ENCODE measurements at regions not wholly inside any gene's neighbourhood (a gene's known extent, or its start where the extent isn't known, plus 50 kb on each side); places are given as distances from the start of the nearest gene placed in this dataset.

DNA sequence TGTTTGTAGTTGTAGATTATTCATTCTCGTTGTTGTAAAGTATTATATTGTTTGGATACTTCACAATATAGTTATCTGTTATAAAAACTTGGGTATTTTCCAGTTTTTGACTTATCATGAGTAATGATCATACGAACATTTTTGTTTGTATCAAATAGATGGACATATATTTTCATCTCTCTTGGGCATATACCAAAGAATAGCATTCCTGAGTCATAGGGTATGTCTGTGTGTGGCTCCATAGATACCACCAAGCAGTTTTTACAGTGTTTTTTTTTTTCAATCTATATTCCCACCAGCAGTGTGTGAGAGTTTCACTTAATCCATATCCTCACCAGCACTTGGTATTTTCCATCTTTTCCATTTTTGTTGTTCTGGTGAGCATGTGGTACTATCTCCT is 89.7 kb upstream of the RAB40AL start:
- no CpG with 5 or more reads among the region's 2 CpGs for WGBS (ENCODE audit: extremely low coverage, insufficient read length, low lambda C conversion rate)
- no peak overlapping the region for H3K4me3 Mint-ChIP-seq
- H3K4me1 ChIP-seq (ENCODE audit: insufficient read depth, low read length), result no peaks in the 10 kb centered on the region
- H2AK5ac ChIP-seq (ENCODE audit: insufficient read length, low read length), result no peak overlapping the region
- H3K9ac ChIP-seq (ENCODE audit: extremely low read depth, insufficient read length, low read length), result no peak overlapping the region
- H3K14ac ChIP-seq (ENCODE audit: insufficient read depth, low read length), result no peak overlapping the region
- H3K27ac ChIP-seq (ENCODE audit: insufficient read length, low read depth, low read length), result no peak overlapping the region
- H2BK120ac ChIP-seq (ENCODE audit: low read depth, low read length, poor library complexity, severe bottlenecking), result no peak overlapping the region
- no peak overlapping the region for H2BK20ac ChIP-seq (ENCODE audit: low read depth, low read length, poor library complexity, severe bottlenecking)
- TF ChIP-seq, protein P1, sequence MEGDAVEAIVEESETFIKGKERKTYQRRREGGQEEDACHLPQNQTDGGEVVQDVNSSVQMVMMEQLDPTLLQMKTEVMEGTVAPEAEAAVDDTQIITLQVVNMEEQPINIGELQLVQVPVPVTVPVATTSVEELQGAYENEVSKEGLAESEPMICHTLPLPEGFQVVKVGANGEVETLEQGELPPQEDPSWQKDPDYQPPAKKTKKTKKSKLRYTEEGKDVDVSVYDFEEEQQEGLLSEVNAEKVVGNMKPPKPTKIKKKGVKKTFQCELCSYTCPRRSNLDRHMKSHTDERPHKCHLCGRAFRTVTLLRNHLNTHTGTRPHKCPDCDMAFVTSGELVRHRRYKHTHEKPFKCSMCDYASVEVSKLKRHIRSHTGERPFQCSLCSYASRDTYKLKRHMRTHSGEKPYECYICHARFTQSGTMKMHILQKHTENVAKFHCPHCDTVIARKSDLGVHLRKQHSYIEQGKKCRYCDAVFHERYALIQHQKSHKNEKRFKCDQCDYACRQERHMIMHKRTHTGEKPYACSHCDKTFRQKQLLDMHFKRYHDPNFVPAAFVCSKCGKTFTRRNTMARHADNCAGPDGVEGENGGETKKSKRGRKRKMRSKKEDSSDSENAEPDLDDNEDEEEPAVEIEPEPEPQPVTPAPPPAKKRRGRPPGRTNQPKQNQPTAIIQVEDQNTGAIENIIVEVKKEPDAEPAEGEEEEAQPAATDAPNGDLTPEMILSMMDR (conservative IDR thresholded peaks at IDR 0.05), result no peak
- no peak overlapping the region for H4K91ac ChIP-seq (ENCODE audit: insufficient read length, low read depth, low read length)
- H3K56ac ChIP-seq (ENCODE audit: insufficient read length, low read depth, low read length), result no peak overlapping the region
- H3K9me3 ChIP-seq (ENCODE audit: control insufficient read depth, low read depth, low read length), result peaks cover 27% of the 10 kb centered on the region
- H3K23ac ChIP-seq (ENCODE audit: insufficient read length, low read depth, low read length), result no peak overlapping the region
- no peaks in the 10 kb centered on the region for H3K27me3 ChIP-seq (ENCODE audit: insufficient read depth, low read length)
- no peak overlapping the region for H3K4me2 ChIP-seq (ENCODE audit: insufficient read depth, insufficient read length, low read length)
- no peak overlapping the region for H3K18ac ChIP-seq (ENCODE audit: insufficient read length, low read depth, low read length)
- no peak overlapping the region for H4K5ac ChIP-seq (ENCODE audit: insufficient read length, low read depth, low read length)
- H2BK5ac ChIP-seq (ENCODE audit: insufficient read length, low read length), result no peak overlapping the region
- no peak for DNase-seq
- H2BK15ac ChIP-seq (ENCODE audit: low read depth, low read length), result no peak overlapping the region
- no peaks in the 10 kb centered on the region for H3K79me1 ChIP-seq (ENCODE audit: insufficient read depth, low read depth, low read length, poor library complexity, severe bottlenecking)
- H3K4me1 Mint-ChIP-seq, result no peaks in the 10 kb centered on the region
- no peaks in the 10 kb centered on the region for H3K23me2 ChIP-seq (ENCODE audit: insufficient read length, low read depth, low read length, poor library complexity, severe bottlenecking)
- H4K20me1 ChIP-seq (ENCODE audit: control insufficient read depth, insufficient read depth, insufficient read length), result no peaks in the 10 kb centered on the region
- H3K36me3 Mint-ChIP-seq (ENCODE audit: insufficient read depth in 1 of 3, low read depth in 3 of 3), result peaks cover 5 to 16% (median 5%) of the 10 kb centered on the region in 3 experiments; a peak in 5 of 7 replicates
- H3K9me3 Mint-ChIP-seq, result peaks cover 45 to 46% of the 10 kb centered on the region in 2 experiments
- no peak overlapping the region for H2AFZ ChIP-seq (ENCODE audit: low read length)
- H3K27ac Mint-ChIP-seq, result no peak overlapping the region
- no peaks in the 10 kb centered on the region for H3K27me3 Mint-ChIP-seq (ENCODE audit: low read depth)
- no peak overlapping the region for H2BK12ac ChIP-seq (ENCODE audit: insufficient read length, low read depth, low read length)
- no peak overlapping the region for H4K8ac ChIP-seq (replicated peaks; ENCODE audit: insufficient read length, low read depth, low read length)
- H3K79me2 ChIP-seq (ENCODE audit: insufficient read depth, low read length), result no peaks in the 10 kb centered on the region
- no peak overlapping the region for H3K4ac ChIP-seq (ENCODE audit: low read depth, low read length)
- no peak overlapping the region for H3T11ph ChIP-seq (ENCODE audit: low read length)

Data from H9 (cell line).